NCI-H748 (cell line): ENCODE measurements at regions not wholly inside any gene's neighbourhood (a gene's known extent, or its start where the extent isn't known, plus 50 kb on each side); places are given as distances from the start of the nearest gene placed in this dataset.
A peak's percentile ranks its signal among the peaks of the same experiment; 100 is the strongest.

Source experiments
- DNase-seq: peaks from one replicate; lab custom pipeline; 2025; ENCODE audit not compliant: unreplicated experiment; lab: John Stamatoyannopoulos, UW

GRCh38 chr10:2284071-2284470, 546.7 kb upstream of the ADARB2 start:
- DNase-seq: peak; percentile 7

DNA sequence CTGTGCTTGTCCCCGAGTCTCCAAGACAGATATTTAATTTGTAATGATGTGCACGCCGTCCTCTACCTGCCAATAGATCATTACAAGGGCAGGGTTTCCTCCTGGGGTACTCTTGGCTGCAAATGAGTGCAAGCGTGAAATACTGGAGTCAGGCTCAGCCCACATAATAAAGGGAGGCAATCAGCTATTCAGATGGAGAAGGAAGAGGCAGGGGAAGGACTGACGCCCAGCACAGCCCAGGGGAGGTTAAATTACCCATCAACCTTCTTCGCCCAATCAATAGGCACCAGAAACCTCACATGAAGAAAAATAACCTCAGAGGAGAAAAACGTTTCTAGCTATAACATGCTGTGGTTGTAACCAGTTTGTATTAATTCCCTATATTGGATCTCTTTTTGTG, 544.9 kb upstream of the ADARB2 start:
- no peak for DNase-seq

- DNase-seq: no peak
Observed at GRCh38 chr10:2280713-2281300, 543.5 kb upstream of the ADARB2 start.

- DNase-seq: no peak
Observed at GRCh38 chr10:2279711-2280110, 542.4 kb upstream of the ADARB2 start.

DNA sequence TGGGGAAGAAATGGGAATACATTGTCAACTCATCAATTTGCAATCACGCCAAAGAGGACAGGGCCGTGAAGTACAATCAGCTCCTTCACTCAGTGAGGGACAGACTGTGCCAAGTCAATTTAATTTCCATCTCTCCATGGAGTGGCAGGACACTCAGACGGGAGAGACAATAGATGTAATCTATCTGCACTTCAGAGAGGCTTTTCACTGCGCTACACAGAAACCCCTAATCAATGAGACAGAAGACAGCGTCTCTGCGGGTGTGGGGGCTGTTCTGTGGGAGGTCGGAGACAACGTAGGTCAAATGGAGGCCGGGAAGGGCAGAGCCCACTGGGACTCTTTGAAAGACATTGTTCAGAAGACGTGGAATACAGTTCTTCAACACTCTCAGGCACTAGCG, 541.0 kb upstream of the ADARB2 start:
- DNase-seq: peak; percentile 58

DNA sequence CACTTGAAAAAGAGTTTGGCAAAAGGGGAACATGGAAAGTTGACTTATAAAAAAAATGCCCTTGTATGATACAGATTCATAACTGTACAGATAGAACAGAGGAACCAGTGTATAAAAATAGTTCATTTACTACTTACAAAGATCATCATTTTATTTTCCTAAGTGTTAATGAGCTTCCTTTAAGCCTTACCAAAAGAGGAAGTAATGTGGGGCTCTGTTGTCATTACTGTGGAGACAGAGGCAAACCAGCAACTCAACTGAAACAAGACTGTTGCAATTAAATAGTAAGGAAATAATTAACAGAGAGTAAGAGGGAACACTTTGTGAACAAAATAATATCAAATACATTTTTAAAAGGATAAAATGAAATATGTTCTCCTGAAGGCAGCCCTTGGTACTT, 526.2 kb upstream of the ADARB2 start:
- DNase-seq: no peak

GRCh38 chr10:2262878-2263277, 525.6 kb upstream of the ADARB2 start:
- no peak for DNase-seq

- no peak for DNase-seq
Observed at GRCh38 chr10:2262333-2262732, 525.0 kb upstream of the ADARB2 start.

DNA sequence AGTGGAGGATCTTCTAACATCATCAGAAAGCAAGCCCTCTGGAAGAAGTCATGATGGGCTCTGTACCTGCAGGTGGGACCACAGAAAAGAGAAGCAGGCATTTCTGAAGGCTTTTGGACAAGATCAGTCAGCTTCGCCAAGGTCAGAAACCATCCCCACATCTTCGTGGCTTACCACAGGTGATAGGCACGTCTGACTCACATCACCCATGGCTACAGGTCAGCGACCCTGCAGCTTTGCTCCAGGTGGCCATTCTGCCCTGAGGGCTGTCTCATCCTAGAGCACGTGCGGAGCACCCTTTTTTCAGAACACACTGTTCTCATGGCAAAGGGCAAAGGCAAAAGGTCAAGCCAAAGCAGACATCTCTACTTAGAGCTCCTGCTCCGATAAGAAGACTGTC, 518.9 kb upstream of the ADARB2 start:
- no peak for DNase-seq

- DNase-seq: no peak
Observed at GRCh38 chr10:2252096-2252495, 514.8 kb upstream of the ADARB2 start.

DNA sequence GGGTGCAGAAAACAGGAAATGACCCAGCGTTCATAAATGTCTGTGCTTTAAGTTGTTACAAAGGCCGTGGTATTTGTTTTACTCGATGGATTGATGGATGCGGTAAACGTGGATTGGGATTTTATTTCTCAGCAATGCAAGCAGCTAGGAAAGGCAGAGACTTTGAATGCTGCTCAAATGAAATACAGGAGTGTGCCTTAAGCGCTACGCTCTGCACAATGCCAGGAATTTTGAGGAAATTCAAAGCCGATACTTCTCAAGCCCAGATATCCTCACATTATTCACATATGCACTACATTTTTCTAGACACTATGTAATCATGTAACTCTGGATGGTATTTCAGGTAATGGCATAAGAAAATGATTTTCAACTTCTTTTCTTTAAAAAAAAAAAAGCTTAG, 514.3 kb upstream of the ADARB2 start:
- no peak for DNase-seq

GRCh38 chr10:2246747-2247146, 509.4 kb upstream of the ADARB2 start:
- no peak for DNase-seq

GRCh38 chr10:2245580-2245979, 508.3 kb upstream of the ADARB2 start:
- no peak for DNase-seq

- DNase-seq: no peak
Observed at GRCh38 chr10:2244471-2244870, 507.1 kb upstream of the ADARB2 start.

DNA sequence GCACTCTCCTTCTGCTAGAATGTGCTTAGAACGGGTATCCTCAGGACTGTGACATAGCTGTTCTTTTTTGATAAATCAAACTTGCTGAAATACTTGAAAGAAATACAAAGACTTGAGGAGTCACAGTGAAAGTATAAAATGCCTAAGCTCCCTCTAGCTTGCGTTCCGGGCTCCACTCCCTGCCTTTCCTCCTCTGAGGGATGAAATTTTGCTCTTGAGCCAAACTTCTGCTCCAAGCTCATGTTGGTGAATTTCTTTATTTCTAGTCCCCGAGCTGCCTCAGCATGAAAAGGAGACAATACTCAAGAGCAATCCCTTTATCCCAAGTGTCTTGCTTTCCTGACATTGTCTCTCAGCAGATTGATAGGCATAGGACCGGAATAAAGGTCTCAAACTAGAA, 499.6 kb upstream of the ADARB2 start:
- no peak for DNase-seq

GRCh38 chr10:2232479-2232878, 495.2 kb upstream of the ADARB2 start:
- no peak for DNase-seq

DNA sequence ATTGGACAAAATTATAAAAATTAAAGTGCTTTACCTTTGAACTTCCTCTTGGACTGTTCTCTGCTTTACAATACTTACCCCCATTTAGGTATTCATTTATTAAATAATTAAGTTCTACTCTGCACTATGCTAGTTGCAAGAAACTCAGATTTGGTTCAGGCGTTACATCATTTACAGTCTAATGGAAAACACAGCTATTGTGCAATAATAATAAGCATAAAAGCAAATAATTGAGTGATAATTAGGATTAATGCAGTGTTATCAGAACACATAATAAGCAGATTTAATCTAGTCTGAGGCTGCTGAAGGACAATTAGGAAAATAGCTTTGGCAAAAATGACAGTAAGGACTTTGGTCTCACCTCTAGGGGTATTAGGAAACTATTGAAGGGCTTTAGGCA, 493.2 kb upstream of the ADARB2 start:
- DNase-seq: no peak

DNA sequence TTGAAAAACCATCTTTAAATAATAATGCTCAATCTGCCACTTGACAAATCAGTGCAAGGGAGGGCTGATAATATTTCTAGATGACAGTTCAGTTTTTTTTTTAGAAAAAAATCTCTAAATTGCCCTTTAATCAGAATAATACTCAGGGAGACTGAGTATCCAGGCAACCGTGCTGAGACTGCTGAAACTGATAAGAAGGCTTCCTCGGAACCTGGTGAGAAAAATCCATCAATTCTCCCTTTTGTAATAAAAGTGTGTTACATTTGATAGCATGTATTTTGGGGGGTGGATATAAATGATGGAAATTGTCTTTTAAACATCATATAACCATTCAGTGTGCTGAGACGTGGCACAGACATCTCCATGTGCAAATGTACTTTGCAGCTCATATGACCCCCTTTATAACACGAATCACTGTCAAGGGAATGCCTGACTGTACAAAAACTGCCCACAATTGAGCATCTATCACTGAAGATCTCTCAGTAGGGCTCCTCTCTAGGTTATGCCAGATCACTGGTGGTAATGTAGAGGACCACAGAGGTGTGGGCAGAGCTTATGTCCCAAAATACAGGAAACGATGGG, 491.1 kb upstream of the ADARB2 start:
- DNase-seq: no peak

DNA sequence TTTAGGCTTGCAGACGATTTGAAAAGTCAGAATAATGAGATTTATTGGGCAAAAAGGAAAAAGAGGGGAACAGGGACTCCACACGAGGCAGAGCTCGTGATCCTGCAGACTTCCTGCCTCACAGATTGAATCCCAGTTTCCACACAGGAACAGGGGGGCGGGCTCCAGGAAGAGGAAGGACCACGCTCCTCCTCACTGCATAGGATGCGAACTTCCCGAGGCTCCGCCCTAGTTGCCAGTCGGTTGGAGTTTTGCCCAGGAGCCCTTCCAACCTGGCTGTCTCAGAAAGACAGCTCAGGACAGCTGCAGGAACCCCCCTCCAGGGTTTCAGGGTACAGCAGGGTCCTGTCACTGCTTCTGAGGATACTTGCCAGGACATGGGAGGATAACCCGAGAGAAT, 488.3 kb upstream of the ADARB2 start:
- no peak for DNase-seq

- no peak for DNase-seq
Observed at GRCh38 chr10:2223548-2224320, 486.4 kb upstream of the ADARB2 start.

- DNase-seq: no peak
Observed at GRCh38 chr10:2222631-2223030, 485.3 kb upstream of the ADARB2 start.

DNA sequence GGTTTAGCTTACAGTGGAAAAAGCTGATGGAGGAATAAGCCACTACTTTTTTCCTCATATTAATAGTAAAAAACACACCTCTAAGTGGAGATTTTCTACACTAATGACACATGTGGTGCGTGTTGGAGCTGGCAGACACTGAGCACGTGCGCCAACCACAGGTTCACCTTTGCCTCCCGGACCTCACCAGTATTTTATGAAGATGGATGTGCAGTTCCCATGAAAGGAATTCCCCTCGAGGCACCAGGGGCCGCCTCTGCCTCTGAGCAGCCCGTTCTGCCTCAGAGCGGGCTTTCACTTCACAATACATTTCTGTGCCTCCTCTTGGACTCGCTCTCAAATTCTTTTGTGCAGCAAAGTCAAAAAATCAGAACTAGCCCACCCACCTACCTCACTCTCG, 477.5 kb upstream of the ADARB2 start:
- no peak for DNase-seq

DNA sequence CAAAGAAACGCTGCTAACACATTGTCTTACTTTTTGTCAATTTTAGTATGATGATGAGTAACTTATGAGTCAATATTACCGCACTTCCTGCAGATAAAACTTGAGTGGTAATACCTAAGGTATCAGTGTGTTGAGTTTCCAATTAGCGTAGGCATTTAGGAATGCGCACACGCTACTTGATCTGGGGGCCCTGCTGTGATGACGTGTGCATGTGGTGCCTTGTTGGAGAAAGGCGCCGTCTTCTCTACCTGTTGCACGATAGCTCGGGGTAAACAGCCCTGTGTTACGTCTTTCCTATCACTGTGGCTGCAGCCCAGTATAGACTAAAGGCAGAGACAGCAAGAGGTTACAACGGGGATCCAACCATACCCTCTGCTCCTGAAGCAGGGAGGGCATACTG, 476.8 kb upstream of the ADARB2 start:
- no peak for DNase-seq
